ENCODE measurements at regions not wholly inside any gene's neighbourhood (a gene's known extent, or its start where the extent isn't known, plus 50 kb on each side); places are given as distances from the start of the nearest gene placed in this dataset.

DNA sequence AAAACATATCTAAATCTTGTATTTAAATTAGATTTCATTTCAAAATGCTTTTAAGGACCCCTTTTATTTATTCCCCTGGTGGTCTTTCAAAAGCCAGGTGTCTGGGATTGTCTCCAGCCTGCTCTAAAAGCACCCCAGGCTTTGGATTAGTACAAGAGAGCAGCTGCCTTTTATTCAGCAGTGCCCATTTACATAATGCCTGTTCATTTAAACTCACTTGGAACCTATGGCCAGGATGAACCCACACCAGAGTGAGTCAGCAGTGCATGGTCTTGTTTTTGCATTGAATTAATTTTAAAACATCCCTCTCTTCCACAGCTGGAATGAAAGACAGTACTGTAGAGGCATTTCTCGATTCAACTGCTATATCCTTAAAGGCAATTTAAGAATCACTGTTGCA, 64.1 kb upstream of the TENM3 start:
- TF ChIP-seq CTCF (IDR thresholded peaks at IDR 0.05; ENCODE audit: borderline replicate concordance, extremely low read depth, low read length, poor library complexity, severe bottlenecking) (no peak), EZH2 (IDR thresholded peaks at IDR 0.05; ENCODE audit: borderline replicate concordance, low read depth, low read length, severe bottlenecking) (no peak)
